Loucy (cell line): ENCODE measurements at regions not wholly inside any gene's neighbourhood (a gene's known extent, or its start where the extent isn't known, plus 50 kb on each side); places are given as distances from the start of the nearest gene placed in this dataset.

Source experiments
- H2AFZ ChIP-seq: fragments of 200-600 bp; sonication (generic); 2 replicates; pipeline ENCODE4 v1.6.0; 2016; ENCODE audit warnings: antibody characterized with exemption, mild to moderate bottlenecking, low read length, moderate library complexity
- H3F3A ChIP-seq: fragments of 200-600 bp; 2 replicates; pipeline ENCODE4 v1.6.0; 2016; ENCODE audit warnings: antibody characterized with exemption, low read depth, mild to moderate bottlenecking
- H3K27me3 ChIP-seq: fragments of 200-600 bp; sonication (generic); 2 replicates; pipeline ENCODE4 v1.6.1; 2014; ENCODE audit warnings: low read length, mild to moderate bottlenecking; ENCODE audit not compliant: insufficient read depth, poor library complexity, severe bottlenecking
- H3K36me3 ChIP-seq: fragments of 200-600 bp; sonication (generic); 2 replicates; pipeline ENCODE4 v1.6.1; 2016; ENCODE audit warnings: low read length; ENCODE audit not compliant: insufficient read depth
- H3K4me1 ChIP-seq: fragments of 200-600 bp; sonication (generic); 2 replicates; pipeline ENCODE4 v1.5.1; 2014; ENCODE audit warnings: low read length, mild to moderate bottlenecking; ENCODE audit not compliant: insufficient read depth, poor library complexity, severe bottlenecking
- H3K4me2 ChIP-seq: fragments of 200-600 bp; sonication (generic); 2 replicates; pipeline ENCODE4 v1.6.0; 2014; ENCODE audit warnings: antibody characterized with exemption, low read length, low read depth, mild to moderate bottlenecking; ENCODE audit not compliant: poor library complexity, severe bottlenecking
- H3K4me3 ChIP-seq: fragments of 200-600 bp; sonication (generic); 2 replicates; pipeline ENCODE4 v1.5.1; 2014; ENCODE audit warnings: low read length, mild to moderate bottlenecking, mixed read lengths; ENCODE audit not compliant: poor library complexity, severe bottlenecking
- H3K79me2 ChIP-seq: fragments of 200-600 bp; sonication (generic); 2 replicates; pipeline ENCODE4 v1.6.1; 2014; ENCODE audit warnings: low read length; ENCODE audit not compliant: insufficient read depth
- H3K9ac ChIP-seq: fragments of 200-600 bp; sonication (generic); 2 replicates; pipeline ENCODE4 v1.6.0; 2014; ENCODE audit warnings: mild to moderate bottlenecking, low read depth, low read length, moderate library complexity; ENCODE audit not compliant: poor library complexity, severe bottlenecking
- H3K9me2 ChIP-seq: fragments of 200-600 bp; sonication (generic); replicated peaks from 2 replicates; pipeline ENCODE4 v1.6.1; 2016; ENCODE audit warnings: low read depth, low read length, mixed read lengths
- H3K9me3 ChIP-seq: fragments of 200-600 bp; sonication (generic); 2 replicates; pipeline ENCODE4 v1.6.1; 2014; ENCODE audit warnings: mild to moderate bottlenecking, antibody characterized with exemption, low read length, low read depth; ENCODE audit not compliant: insufficient read depth
- H4K20me1 ChIP-seq: fragments of 200-600 bp; sonication (generic); 2 replicates; pipeline ENCODE4 v1.6.0; 2014; ENCODE audit warnings: antibody characterized with exemption, low read length, mild to moderate bottlenecking; ENCODE audit not compliant: insufficient read depth, poor library complexity, severe bottlenecking
- CTCF ChIP-seq: fragments of 200-600 bp; sonication (generic); conservative IDR thresholded peaks from 2 replicates; pipeline ENCODE4 v1.5.1; 2014; ENCODE audit warnings: mild to moderate bottlenecking, antibody characterized with exemption, low read length
- EZH2phosphoT487 ChIP-seq: fragments of 200-600 bp; IDR thresholded peaks from 2 replicates; pipeline ENCODE4 v1.6.1; 2018; ENCODE audit warnings: antibody characterized with exemption, mild to moderate bottlenecking, moderate library complexity, borderline replicate concordance

- no peak overlapping the region for H3K4me3 ChIP-seq
- no peaks in the 10 kb centered on the region for H3F3A ChIP-seq
- no peak overlapping the region for H2AFZ ChIP-seq
- no peak overlapping the region for H3K4me2 ChIP-seq
- no peaks in the 10 kb centered on the region for H3K36me3 ChIP-seq
- H4K20me1 ChIP-seq: no peaks in the 10 kb centered on the region
- no peak for TF ChIP-seq EZH2phosphoT487
- no peak for TF ChIP-seq CTCF
- no peaks in the 10 kb centered on the region for H3K4me1 ChIP-seq
- H3K9me3 ChIP-seq: no peaks in the 10 kb centered on the region
- H3K27me3 ChIP-seq: no peaks in the 10 kb centered on the region
- H3K9me2 ChIP-seq: no peaks in the 10 kb centered on the region
- no peak overlapping the region for H3K9ac ChIP-seq
- no peaks in the 10 kb centered on the region for H3K79me2 ChIP-seq
Measured at GRCh38 chr3:64316971-64317370, 91.7 kb upstream of the PRICKLE2 start.

- TF ChIP-seq EZH2phosphoT487 (no peak), CTCF (no peak)
- Histone ChIP-seq H3K4me3 (no peak overlapping the region), H3K9me3 (no peaks in the 10 kb centered on the region), H3K79me2 (no peaks in the 10 kb centered on the region), H3K4me1 (no peaks in the 10 kb centered on the region), H3K27me3 (no peaks in the 10 kb centered on the region), H3K9ac (no peak overlapping the region), H3K36me3 (no peaks in the 10 kb centered on the region), H3K4me2 (no peak overlapping the region), H3F3A (no peaks in the 10 kb centered on the region), H2AFZ (no peak overlapping the region), H3K9me2 (no peaks in the 10 kb centered on the region), H4K20me1 (no peaks in the 10 kb centered on the region)
Measured at GRCh38 chr3:64311424-64312061, 86.3 kb upstream of the PRICKLE2 start.

GRCh38 chr3:64308931-64309330 lies 83.7 kb upstream of the PRICKLE2 start:
- Histone ChIP-seq H3K27me3 (no peaks in the 10 kb centered on the region), H3K4me2 (no peak overlapping the region), H3K9me3 (no peaks in the 10 kb centered on the region), H3K9me2 (no peaks in the 10 kb centered on the region), H3K9ac (no peak overlapping the region), H3K36me3 (no peaks in the 10 kb centered on the region), H3K4me1 (no peaks in the 10 kb centered on the region), H3F3A (no peaks in the 10 kb centered on the region), H3K4me3 (no peak overlapping the region), H2AFZ (no peak overlapping the region), H3K79me2 (no peaks in the 10 kb centered on the region), H4K20me1 (no peaks in the 10 kb centered on the region)
- TF ChIP-seq CTCF (no peak), EZH2phosphoT487 (no peak)
